Stimulated activated CD8-positive, alpha-beta memory T cell treated with anti-CD3 and anti-CD28 coated beads, Interleukin-15, amount 100 ng/mL, for 1 hour (primary cell): ENCODE measurements at regions not wholly inside any gene's neighbourhood (a gene's known extent, or its start where the extent isn't known, plus 50 kb on each side); places are given as distances from the start of the nearest gene placed in this dataset.

Experiments
- DNase-seq: peaks from one replicate; pipeline ENCODE4 v3.0.0-alpha.2; 2020; ENCODE audit warnings: low read depth

DNA sequence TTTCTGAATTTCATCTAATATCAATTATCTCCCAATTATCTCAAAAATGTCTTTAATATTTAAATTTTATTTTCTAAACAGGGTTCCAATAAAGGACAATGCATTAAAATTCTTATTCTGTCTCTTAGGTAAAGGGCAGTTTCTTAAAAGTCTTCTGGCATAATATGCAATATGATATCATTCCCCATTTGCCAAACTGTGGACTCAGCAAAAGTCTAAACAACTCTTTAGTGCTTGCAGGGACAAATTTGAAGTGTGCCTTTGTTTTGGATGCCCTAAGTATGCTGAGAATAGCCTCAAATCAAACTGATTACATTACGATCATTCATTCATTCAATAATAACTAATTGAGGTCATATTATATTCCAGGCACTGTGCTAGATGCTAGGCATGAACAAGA, 281.0 kb upstream of the KIRREL3 start:
- no peak for DNase-seq

- no peak for DNase-seq
Measured at GRCh38 chr11:127275774-127276173, 275.2 kb upstream of the KIRREL3 start.

DNA sequence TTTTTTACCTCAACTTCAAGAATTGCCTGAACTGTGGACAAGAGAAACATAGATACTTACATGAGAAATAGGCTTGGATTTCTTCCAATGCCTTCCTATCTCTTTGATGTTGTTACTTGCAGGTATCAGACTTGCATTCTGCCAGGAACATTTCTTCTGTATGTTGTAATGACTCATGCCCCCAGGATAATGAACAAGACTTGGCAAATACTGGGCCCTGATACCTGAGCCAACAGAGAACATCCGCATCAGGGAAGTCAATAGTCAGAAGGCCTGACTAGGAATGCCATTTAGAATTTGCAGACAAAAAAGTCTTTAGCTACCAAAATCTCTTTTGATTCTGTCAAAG, 273.7 kb upstream of the KIRREL3 start:
- no peak for DNase-seq

DNA sequence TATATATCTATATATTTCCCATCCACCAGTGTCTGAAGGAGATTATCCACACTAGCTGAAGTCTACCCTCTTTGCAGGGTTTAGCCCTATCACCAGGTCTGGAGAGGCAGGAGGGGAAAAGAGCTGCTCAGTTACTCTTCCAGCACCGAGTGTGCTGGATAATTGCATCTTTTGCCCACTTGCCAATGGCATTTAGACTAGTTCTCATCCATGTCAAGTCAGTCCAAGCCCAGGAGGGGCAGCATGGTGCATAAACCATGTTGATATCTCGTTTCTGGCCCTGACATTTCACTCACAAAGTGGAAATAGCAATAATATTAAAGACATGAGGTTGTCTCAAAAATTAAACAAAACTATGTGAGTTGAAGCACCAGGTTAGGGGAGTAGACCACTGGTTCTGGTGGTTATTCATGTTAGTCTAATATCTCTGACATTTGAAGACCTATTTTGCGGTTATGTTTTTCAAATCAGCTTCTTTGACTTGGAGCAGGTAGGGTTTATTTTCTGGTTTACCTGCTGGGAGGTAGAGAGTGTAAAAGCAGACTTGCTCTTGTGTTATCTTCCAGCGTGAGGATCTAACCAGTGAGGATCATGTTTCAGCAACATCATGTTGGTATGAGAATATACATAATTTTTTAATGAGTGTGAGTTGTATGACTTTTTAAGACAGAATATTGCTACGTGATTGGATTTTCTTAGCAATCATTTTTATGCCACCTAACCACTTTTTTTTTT, 273.2 kb upstream of the KIRREL3 start:
- no peak for DNase-seq

DNA sequence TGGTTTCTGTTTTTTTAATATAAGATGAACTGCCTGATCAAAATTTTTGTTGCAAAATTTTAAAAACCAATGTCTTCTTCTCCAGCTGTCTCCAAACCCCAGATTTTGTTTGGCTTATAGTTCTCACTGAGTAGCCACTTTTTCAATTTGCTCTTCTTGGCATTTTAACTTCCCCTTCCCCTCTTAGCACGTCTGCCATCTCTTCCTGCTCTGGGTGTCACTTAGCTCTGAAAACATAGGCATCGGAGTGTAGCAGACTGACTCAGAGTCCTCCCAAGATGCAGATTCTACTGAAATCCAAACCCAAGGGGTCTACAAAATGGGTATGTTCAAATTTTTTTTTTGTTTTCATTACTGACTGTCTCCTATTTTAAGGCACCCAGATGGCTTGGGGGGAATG, 270.3 kb upstream of the KIRREL3 start:
- DNase-seq = no peak

- no peak for DNase-seq
Measured at GRCh38 chr11:127269911-127270310, 269.3 kb upstream of the KIRREL3 start.

DNA sequence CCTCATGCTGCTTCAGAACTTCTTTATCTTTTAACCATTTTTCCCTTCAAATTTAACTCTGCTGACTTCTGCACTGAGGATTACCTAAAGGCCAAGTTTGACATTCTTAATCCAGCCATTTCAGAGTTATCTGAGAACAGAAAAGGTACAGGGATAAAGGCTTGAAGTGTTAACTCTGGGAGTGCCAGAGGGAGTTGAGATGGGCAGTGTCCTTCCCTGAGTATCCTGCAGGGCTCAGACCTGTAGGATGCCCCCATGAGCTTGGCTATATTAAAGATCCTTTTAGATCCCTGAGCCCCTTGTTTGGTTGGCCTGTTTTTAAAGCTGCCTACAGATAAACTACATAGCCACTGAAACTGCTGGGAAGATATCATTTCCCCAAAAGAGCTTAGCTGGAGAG, 268.4 kb upstream of the KIRREL3 start:
- DNase-seq = no peak

DNA sequence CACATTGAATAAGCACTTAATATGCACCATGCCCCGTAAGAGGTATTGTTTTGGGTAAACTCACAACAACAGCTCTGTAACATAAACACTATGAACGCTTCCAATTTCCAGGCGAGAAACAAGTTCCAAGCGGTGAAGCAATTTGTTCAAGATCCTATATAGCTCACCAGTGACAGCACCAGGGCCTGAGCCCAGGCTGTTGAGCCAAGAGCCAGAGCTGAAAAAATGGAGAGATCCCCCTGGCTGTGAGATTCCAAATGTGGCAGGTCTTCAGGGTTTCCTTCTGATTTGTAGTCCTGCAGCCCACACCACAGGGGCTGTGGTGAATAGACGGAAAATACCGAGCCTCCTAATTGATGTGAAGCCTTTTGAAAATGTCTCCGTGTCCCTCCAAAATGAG, 268.0 kb upstream of the KIRREL3 start:
- no peak for DNase-seq

DNA sequence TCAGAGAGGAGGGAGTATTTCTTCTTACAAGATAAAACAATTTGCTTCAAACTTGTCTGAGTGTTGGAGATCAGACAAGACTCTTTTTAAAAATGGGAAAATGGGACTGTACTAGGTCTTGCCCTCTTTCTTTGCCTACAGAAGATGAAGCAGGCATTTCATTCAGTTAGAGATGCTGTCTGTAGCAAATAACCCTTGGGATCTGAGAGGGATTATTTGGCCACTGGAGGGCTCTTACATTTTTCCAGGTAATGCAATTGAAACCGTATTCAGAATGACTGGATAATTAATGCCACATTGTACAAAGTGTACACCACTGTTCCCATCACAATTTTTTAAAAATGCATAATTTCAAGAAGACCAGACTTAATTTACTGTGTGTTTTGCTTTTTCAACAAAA, 258.5 kb upstream of the KIRREL3 start:
- no peak for DNase-seq

DNA sequence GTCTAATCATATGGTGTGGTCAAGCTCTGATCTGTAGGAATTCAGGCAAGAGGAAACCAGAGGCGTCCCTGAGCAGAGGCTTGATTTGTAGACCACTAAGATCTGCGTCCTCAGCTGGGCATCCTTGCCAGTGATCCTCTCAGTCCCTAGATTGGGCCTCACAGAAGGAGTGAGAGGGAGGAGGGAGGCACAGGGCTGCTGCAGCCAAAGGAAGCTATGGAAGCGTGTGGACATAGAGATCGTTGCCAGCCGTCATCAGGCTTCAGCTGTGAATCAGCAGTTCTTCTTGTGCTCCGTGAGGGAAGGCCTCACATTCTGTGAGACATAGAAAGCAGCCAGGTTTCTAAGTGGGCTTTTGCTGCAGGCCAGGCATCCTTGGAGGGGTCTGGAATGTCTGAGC, 254.6 kb upstream of the KIRREL3 start:
- DNase-seq = no peak

- DNase-seq = no peak
Measured at GRCh38 chr11:127252321-127252720, 251.8 kb upstream of the KIRREL3 start.

GRCh38 chr11:127249576-127249975, 249.0 kb upstream of the KIRREL3 start:
- no peak for DNase-seq

DNA sequence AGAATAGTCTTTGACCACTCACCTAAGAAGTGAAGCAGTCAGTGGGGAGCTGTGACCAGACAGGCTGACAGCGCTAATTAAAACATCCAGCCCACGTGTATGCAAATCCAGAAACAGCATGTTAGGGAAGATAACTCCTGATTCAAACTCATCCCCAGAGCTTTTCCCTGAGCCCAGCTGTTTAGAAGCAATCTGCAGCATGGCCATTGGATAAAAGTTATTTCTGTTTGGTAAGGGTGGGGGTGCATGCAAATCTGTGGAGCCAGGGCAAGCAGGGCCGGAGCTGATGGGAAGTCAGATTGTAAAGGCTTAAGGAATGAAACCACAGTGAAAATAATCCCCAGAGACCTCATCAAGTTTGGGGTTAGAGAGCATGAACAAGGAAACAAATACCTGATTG, 247.9 kb upstream of the KIRREL3 start:
- DNase-seq = no peak

GRCh38 chr11:127247261-127247851, 246.8 kb upstream of the KIRREL3 start:
- DNase-seq = no peak

DNA sequence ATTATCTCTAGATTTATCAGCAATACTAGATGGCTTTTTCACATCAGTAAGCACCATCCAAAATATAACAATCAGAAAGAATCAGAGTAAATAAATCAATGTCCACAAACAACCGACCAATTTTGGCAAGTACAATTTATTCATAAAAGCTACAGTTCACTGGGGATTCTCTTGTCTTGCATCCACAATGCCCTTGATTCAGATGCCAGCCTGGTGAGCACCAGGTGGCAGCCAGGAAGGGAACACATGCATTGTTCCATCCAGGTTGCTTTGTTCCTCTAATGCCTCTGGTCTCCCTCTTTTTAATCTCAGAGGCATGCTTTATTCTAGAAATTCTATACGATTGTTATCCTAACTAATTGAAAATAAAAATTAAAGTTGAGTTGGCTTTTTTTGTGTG, 242.1 kb upstream of the KIRREL3 start:
- no peak for DNase-seq

DNA sequence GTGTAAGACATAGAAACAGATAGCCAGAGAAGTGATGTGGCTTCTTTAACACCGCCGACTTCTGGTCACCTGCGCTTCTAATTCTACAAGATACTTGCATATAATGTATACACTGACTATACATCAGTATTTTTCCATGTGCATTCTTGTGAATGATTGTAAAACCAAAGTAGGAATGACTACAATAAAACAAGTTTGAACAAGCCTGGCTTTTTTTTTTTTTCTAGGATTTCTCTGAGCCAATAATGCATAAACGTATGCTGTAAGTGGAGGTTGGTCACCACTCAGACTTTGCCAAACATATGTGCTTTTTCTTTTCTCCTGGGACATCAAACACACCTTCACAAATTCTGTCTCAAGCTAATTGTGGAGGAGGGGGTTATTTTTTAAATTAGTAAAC, 237.8 kb upstream of the KIRREL3 start:
- DNase-seq = no peak

DNA sequence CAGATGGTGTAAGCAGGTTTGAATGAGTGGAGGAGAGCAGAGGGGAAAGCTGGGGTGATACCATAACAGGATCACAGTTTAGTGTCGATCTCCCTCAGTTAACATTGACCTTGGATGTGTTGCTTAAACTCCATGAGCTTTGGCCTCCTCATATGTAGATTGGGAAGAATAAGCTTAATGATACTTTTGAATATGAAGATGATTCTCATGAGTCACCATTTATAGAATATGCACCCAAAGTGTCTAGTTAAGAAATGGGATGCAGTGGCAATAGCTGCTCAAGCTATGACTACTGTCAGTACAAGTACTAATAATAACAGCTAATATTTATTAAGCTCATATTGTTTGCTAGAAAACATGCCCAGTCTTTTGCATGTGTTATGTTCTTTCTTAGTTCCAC, 236.2 kb upstream of the KIRREL3 start:
- no peak for DNase-seq

- no peak for DNase-seq
Measured at GRCh38 chr11:127233998-127234397, 233.4 kb upstream of the KIRREL3 start.

DNA sequence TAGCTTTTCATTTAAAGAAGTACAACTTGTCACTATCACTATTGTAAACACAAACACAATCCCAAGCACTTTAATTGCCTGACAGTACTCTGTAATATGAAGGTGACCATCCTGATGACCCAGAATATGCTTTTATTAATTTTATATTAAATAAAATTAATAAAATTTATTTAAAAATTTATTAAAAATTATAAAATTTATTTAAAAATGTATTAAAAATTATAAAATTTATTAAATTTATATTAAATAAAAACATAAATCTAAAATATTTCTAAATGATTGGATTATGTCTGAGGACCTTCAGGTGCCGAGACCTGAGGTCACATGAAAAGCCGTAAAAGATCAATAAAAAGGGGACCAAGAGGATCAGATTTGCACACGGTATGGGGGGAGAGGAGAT, 229.8 kb upstream of the KIRREL3 start:
- DNase-seq = no peak

DNA sequence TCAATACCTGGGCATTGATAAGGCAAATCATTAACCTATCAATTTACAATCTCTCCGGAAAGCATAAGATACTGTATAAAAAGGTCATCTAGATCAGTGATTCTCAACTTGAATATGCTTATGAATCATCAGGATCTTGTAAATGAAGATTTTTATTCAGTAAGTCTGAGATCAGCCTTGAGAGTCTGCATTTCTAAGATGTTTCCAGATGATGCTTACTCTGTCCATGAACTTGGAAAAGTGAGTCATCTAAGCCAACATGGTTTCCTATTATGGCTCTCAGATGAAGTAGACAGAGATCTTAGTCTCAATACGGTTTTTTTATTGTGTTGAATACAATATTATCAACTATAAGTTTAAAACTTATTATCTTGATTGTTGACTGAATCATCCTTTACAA, 226.4 kb upstream of the KIRREL3 start:
- no peak for DNase-seq

DNA sequence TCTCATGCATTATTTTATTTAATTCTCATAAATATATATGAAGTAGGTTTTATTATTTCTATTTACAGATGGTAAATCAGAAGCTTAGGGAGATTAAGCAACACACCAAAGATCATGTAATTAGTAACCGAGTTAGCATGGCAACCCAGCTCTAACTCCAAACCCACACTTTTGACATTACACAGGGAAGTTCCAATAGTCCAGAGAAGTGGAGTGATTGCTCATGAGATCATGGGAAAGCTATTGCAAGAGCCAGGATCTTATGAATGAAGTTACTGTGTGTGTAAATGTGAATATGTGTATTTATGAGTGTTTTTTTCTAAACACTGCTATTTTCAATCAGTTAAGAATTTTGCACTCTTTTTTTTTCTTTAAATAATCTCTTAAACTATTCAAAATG, 225.8 kb upstream of the KIRREL3 start:
- DNase-seq = no peak

DNA sequence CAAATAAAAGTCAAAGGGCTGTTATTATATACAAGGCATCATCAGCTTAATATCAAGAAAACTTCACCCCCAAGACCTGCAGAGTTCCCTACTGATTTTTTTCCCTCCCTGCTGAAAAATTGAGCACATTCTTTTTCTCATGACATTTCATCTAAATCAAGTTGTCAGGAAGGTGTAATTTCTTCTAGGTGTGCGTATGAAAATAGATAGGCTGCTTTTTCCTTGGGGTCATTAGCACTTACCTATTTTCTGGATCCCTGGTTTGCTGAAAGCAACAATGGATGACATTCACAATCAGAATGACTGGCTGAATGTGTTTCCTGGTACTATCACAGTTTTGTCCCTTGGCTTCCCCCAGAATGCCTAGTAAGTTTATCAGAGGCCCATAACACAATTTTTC, 225.0 kb upstream of the KIRREL3 start:
- DNase-seq = no peak

GRCh38 chr11:127224276-127224675, 223.7 kb upstream of the KIRREL3 start:
- DNase-seq = no peak

GRCh38 chr11:127223633-127224032, 223.1 kb upstream of the KIRREL3 start:
- no peak for DNase-seq
